ENCODE measurements at regions not wholly inside any gene's neighbourhood (a gene's known extent, or its start where the extent isn't known, plus 50 kb on each side); places are given as distances from the start of the nearest gene placed in this dataset.

GRCh38 chr1:162985816-162986435 is 83.2 kb upstream of the RGS4 start:
- DNase-seq = no peak
- H2BK5ac ChIP-seq (ENCODE audit: low read length) = no peak overlapping the region
- no peak overlapping the region for H2BK15ac ChIP-seq (replicated peaks; ENCODE audit: low read depth)
- H3K27me3 ChIP-seq (ENCODE audit: insufficient read depth, low read length, poor library complexity) = no peaks in the 10 kb centered on the region
- no peaks in the 10 kb centered on the region for H3K79me2 ChIP-seq (ENCODE audit: control insufficient read depth, insufficient read depth, low read length)
- no peaks in the 10 kb centered on the region for H3K79me1 ChIP-seq (ENCODE audit: low read length)
- no peak overlapping the region for H2BK120ac ChIP-seq (ENCODE audit: low read depth, low read length)
- no peak overlapping the region for H3K27ac ChIP-seq (ENCODE audit: low read depth, low read length)
- peaks cover 2% of the 10 kb centered on the region for H3K4me1 ChIP-seq (ENCODE audit: control insufficient read depth, low read depth, low read length)
- H3K4me2 ChIP-seq (ENCODE audit: low read length) = no peak overlapping the region
- H3K56ac ChIP-seq (ENCODE audit: low read length) = no peak overlapping the region
- no peak overlapping the region for H3K4ac ChIP-seq (ENCODE audit: low read depth, low read length)
- no peak overlapping the region for H3K4me3 ChIP-seq (ENCODE audit: low read length)
- H4K5ac ChIP-seq (ENCODE audit: low read length) = no peak overlapping the region
- H3K18ac ChIP-seq (ENCODE audit: low read length) = no peak overlapping the region
- no peak overlapping the region for H2AK5ac ChIP-seq (ENCODE audit: low read length)
- H4K8ac ChIP-seq (ENCODE audit: low read depth, low read length) = no peak overlapping the region
- no peak overlapping the region for H3K23ac ChIP-seq (ENCODE audit: low read length)
- H3K9ac ChIP-seq (ENCODE audit: low read length) = no peak overlapping the region
- no CpG with 5 or more reads among the region's 3 CpGs for WGBS (ENCODE audit: extremely low coverage, insufficient coverage, low lambda C conversion rate)
- no peaks in the 10 kb centered on the region for H3K36me3 ChIP-seq (ENCODE audit: control insufficient read depth, insufficient read depth, low read length)

GRCh38 chr1:162984699-162985098 is 84.5 kb upstream of the RGS4 start:
- Histone ChIP-seq H3K4me2 (ENCODE audit: low read length) (no peak overlapping the region), H3K4ac (ENCODE audit: low read depth, low read length) (no peak overlapping the region), H2BK5ac (ENCODE audit: low read length) (no peak overlapping the region), H3K18ac (ENCODE audit: low read length) (no peak overlapping the region), H3K79me1 (ENCODE audit: low read length) (no peaks in the 10 kb centered on the region), H3K9ac (ENCODE audit: low read length) (no peak overlapping the region), H3K4me3 (ENCODE audit: low read length) (no peak overlapping the region), H3K27me3 (ENCODE audit: insufficient read depth, low read length, poor library complexity) (no peaks in the 10 kb centered on the region), H3K79me2 (ENCODE audit: control insufficient read depth, insufficient read depth, low read length) (no peaks in the 10 kb centered on the region), H2BK120ac (ENCODE audit: low read depth, low read length) (no peak overlapping the region), H4K8ac (ENCODE audit: low read depth, low read length) (no peak overlapping the region), H4K5ac (ENCODE audit: low read length) (no peak overlapping the region), H3K56ac (ENCODE audit: low read length) (no peak overlapping the region), H3K36me3 (ENCODE audit: control insufficient read depth, insufficient read depth, low read length) (no peaks in the 10 kb centered on the region), H3K4me1 (ENCODE audit: control insufficient read depth, low read depth, low read length) (peaks cover 2% of the 10 kb centered on the region), H3K27ac (ENCODE audit: low read depth, low read length) (no peak overlapping the region), H2BK15ac (replicated peaks; ENCODE audit: low read depth) (no peak overlapping the region), H3K23ac (ENCODE audit: low read length) (no peak overlapping the region), H2AK5ac (ENCODE audit: low read length) (no peak overlapping the region)
- WGBS (ENCODE audit: extremely low coverage, insufficient coverage, low lambda C conversion rate) = no CpG with 5 or more reads among the region's 2 CpGs
- no peak for DNase-seq

GRCh38 chr1:162983671-162984425 is 85.3 kb upstream of the RGS4 start:
- H3K27me3 ChIP-seq (ENCODE audit: insufficient read depth, low read length, poor library complexity) = no peaks in the 10 kb centered on the region
- no peak overlapping the region for H4K8ac ChIP-seq (ENCODE audit: low read depth, low read length)
- H3K18ac ChIP-seq (ENCODE audit: low read length) = no peak overlapping the region
- peaks cover 2% of the 10 kb centered on the region for H3K4me1 ChIP-seq (ENCODE audit: control insufficient read depth, low read depth, low read length)
- no peak overlapping the region for H3K23ac ChIP-seq (ENCODE audit: low read length)
- no peak overlapping the region for H3K4me2 ChIP-seq (ENCODE audit: low read length)
- no peak overlapping the region for H2AK5ac ChIP-seq (ENCODE audit: low read length)
- no peak overlapping the region for H3K4me3 ChIP-seq (ENCODE audit: low read length)
- DNase-seq = no peak
- H3K4ac ChIP-seq (ENCODE audit: low read depth, low read length) = no peak overlapping the region
- H2BK120ac ChIP-seq (ENCODE audit: low read depth, low read length) = no peak overlapping the region
- H3K56ac ChIP-seq (ENCODE audit: low read length) = no peak overlapping the region
- no peak overlapping the region for H2BK5ac ChIP-seq (ENCODE audit: low read length)
- H3K79me2 ChIP-seq (ENCODE audit: control insufficient read depth, insufficient read depth, low read length) = no peaks in the 10 kb centered on the region
- no peak overlapping the region for H4K5ac ChIP-seq (ENCODE audit: low read length)
- H2BK15ac ChIP-seq (replicated peaks; ENCODE audit: low read depth) = no peak overlapping the region
- H3K27ac ChIP-seq (ENCODE audit: low read depth, low read length) = no peak overlapping the region
- no peak overlapping the region for H3K9ac ChIP-seq (ENCODE audit: low read length)
- no peaks in the 10 kb centered on the region for H3K79me1 ChIP-seq (ENCODE audit: low read length)
- no CpG with 5 or more reads among the region's 3 CpGs for WGBS (ENCODE audit: extremely low coverage, insufficient coverage, low lambda C conversion rate)
- no peaks in the 10 kb centered on the region for H3K36me3 ChIP-seq (ENCODE audit: control insufficient read depth, insufficient read depth, low read length)

GRCh38 chr1:162982364-162982763 is 86.8 kb upstream of the RGS4 start:
- H3K4me2 ChIP-seq (ENCODE audit: low read length) = no peak overlapping the region
- H3K23ac ChIP-seq (ENCODE audit: low read length) = no peak overlapping the region
- no peak overlapping the region for H3K27ac ChIP-seq (ENCODE audit: low read depth, low read length)
- no peaks in the 10 kb centered on the region for H3K79me1 ChIP-seq (ENCODE audit: low read length)
- no peak overlapping the region for H3K18ac ChIP-seq (ENCODE audit: low read length)
- no peaks in the 10 kb centered on the region for H3K27me3 ChIP-seq (ENCODE audit: insufficient read depth, low read length, poor library complexity)
- peaks cover 2% of the 10 kb centered on the region for H3K4me1 ChIP-seq (ENCODE audit: control insufficient read depth, low read depth, low read length)
- DNase-seq = no peak
- no peaks in the 10 kb centered on the region for H3K36me3 ChIP-seq (ENCODE audit: control insufficient read depth, insufficient read depth, low read length)
- H2BK5ac ChIP-seq (ENCODE audit: low read length) = no peak overlapping the region
- no peak overlapping the region for H3K56ac ChIP-seq (ENCODE audit: low read length)
- no peak overlapping the region for H3K9ac ChIP-seq (ENCODE audit: low read length)
- no peak overlapping the region for H2BK120ac ChIP-seq (ENCODE audit: low read depth, low read length)
- no peak overlapping the region for H3K4me3 ChIP-seq (ENCODE audit: low read length)
- H4K8ac ChIP-seq (ENCODE audit: low read depth, low read length) = no peak overlapping the region
- H2AK5ac ChIP-seq (ENCODE audit: low read length) = no peak overlapping the region
- no peak overlapping the region for H2BK15ac ChIP-seq (replicated peaks; ENCODE audit: low read depth)
- H4K5ac ChIP-seq (ENCODE audit: low read length) = no peak overlapping the region
- no peak overlapping the region for H3K4ac ChIP-seq (ENCODE audit: low read depth, low read length)
- H3K79me2 ChIP-seq (ENCODE audit: control insufficient read depth, insufficient read depth, low read length) = no peaks in the 10 kb centered on the region

GRCh38 chr1:162977944-162978568 is 91.1 kb upstream of the RGS4 start:
- no peaks in the 10 kb centered on the region for H3K4me1 ChIP-seq (ENCODE audit: control insufficient read depth, low read depth, low read length)
- no peaks in the 10 kb centered on the region for H3K36me3 ChIP-seq (ENCODE audit: control insufficient read depth, insufficient read depth, low read length)
- no peak overlapping the region for H3K9ac ChIP-seq (ENCODE audit: low read length)
- no peak overlapping the region for H2AK5ac ChIP-seq (ENCODE audit: low read length)
- H3K79me1 ChIP-seq (ENCODE audit: low read length) = no peaks in the 10 kb centered on the region
- WGBS (ENCODE audit: extremely low coverage, insufficient coverage, low lambda C conversion rate) = no CpG with 5 or more reads among the region's 8 CpGs
- H4K5ac ChIP-seq (ENCODE audit: low read length) = no peak overlapping the region
- H2BK15ac ChIP-seq (replicated peaks; ENCODE audit: low read depth) = no peak overlapping the region
- no peak overlapping the region for H4K8ac ChIP-seq (ENCODE audit: low read depth, low read length)
- H3K4ac ChIP-seq (ENCODE audit: low read depth, low read length) = no peak overlapping the region
- H3K23ac ChIP-seq (ENCODE audit: low read length) = no peak overlapping the region
- H3K18ac ChIP-seq (ENCODE audit: low read length) = no peak overlapping the region
- H3K79me2 ChIP-seq (ENCODE audit: control insufficient read depth, insufficient read depth, low read length) = no peaks in the 10 kb centered on the region
- H3K56ac ChIP-seq (ENCODE audit: low read length) = no peak overlapping the region
- peak; percentile 13 for DNase-seq
- H3K27ac ChIP-seq (ENCODE audit: low read depth, low read length) = no peak overlapping the region
- H2BK5ac ChIP-seq (ENCODE audit: low read length) = no peak overlapping the region
- no peak overlapping the region for H2BK120ac ChIP-seq (ENCODE audit: low read depth, low read length)
- no peak overlapping the region for H3K4me3 ChIP-seq (ENCODE audit: low read length)
- no peak overlapping the region for H3K4me2 ChIP-seq (ENCODE audit: low read length)
- no peaks in the 10 kb centered on the region for H3K27me3 ChIP-seq (ENCODE audit: insufficient read depth, low read length, poor library complexity)

Data from mesendoderm (in vitro differentiated cells).